GM19035 (cell line): ENCODE measurements at regions not wholly inside any gene's neighbourhood (a gene's known extent, or its start where the extent isn't known, plus 50 kb on each side); places are given as distances from the start of the nearest gene placed in this dataset.
"Not testable (repeated sequence)": the region's sequence is repeated elsewhere in the genome, so short reads cannot be mapped to it uniquely, and the experiment has no call there.

ENCODE experiments used
- ATAC-seq: cut with Tn5 transposase; IDR thresholded peaks from one replicate; pipeline ENCODE4 v1.9.1; 2021; ENCODE audit not compliant: unreplicated experiment

DNA sequence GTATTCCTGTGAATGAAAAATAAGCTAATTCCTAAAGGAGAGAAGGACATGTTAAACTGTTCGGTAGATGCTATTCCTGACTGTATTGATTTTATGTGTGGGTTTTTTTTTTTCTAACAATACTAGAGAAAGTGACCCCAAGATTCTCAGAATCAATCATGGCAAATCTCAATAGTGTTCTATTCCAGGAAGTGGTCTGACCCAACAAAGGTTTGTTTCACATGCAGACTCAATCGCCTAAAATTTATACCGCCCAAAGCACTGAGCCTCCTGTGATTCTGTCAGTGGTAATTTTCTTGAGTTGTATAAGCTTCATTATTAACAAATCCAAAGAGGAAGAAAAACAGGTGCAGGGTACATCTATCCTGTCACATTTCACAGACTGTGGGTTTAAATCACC lies 293.7 kb downstream of the SUCLA2 start:
- ATAC-seq, result no peak

DNA sequence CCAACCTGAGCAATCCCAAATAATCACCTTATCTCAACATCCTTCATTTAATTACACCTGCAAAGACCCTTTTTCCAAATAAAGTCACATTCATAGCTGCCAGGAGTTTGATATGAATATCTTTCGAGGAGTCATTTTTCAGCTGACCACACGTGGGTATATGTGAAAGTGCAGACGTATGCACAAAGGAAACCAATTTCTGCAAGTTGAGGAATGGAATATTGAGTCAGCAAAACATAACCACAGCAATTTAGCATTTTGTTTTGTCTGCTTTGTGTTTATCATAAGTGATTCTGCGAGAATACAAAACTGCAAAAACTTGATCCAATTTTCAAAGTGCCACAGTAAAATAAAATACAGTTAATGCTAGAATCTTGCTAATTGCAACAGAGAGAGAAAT lies 295.9 kb downstream of the SUCLA2 start:
- ATAC-seq, result no peak

DNA sequence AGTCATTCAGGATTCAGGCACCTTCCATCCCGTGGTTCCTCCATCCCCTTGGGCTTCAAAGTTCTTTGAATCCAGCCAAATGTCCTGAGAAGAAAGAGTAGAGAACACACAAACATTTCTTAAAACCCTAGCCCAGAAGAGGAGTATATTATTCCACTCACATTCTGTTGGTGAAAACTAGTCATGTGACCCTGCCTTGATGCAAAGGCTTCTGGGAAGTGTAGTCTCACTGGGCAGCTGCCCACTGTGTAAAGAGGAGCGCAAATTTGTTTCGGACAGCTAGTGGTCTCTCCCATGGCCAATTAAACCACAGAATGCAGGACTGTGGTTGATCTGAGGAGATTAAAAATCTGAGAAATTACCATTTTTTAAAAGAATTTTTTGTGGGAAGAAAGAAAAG lies 304.4 kb downstream of the SUCLA2 start:
- no peak for ATAC-seq

DNA sequence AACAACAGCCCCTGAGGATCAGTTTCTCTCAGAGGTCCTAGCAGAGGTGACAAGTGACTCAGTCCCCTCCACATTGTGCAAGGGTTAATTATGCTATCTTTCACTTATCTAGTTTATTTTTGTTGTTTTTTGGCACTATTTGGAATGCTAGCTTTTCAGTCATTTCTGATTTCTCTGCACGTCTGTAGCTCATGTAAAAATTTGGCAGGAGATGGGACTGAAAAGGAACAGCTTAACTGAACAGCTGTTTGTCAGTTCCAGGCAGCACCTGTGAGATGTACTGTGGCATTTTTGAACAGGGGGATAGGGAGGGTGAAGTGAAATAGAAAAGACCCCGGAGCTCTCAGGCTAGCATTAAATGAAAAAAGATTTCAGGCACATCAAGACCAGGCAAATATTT lies 313.5 kb downstream of the SUCLA2 start:
- ATAC-seq, result no peak

DNA sequence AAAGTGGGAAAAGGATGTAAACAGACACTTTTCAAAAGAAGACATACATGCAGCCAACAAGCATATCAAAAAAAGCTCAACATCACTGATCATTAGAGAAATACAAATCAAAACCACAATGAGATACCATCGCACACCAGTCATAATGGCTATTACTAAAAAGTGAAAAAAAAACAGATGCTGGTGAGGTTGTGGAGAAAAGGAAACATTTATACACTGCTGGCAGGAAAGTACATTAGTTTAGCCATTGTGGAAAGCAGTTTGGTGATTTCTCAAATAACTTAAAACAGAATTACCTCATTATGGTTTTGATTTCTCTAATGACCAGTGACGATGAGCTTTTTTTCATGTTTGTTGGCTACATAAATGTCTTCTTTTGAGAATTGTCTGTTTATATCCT lies 315.9 kb downstream of the SUCLA2 start:
- not testable (repeated sequence) for ATAC-seq

DNA sequence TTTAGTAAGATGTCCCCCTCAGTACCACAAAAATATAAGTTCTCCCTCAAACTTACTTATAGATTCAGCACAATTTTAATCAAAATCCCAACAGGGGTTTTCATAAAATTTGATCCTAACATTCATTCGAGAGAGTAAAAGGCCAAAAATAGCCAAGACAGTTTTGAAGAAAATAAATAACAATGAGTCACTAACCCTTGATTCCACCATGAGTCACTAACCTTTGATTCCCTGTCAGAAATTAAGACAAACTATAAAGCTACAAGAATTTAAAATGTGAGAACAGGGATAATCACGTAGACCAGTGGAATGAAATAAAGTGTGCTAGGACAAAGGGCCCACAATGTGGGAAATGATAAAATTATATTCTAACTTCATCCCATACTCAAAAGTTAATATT lies 320.3 kb downstream of the SUCLA2 start:
- no peak for ATAC-seq

DNA sequence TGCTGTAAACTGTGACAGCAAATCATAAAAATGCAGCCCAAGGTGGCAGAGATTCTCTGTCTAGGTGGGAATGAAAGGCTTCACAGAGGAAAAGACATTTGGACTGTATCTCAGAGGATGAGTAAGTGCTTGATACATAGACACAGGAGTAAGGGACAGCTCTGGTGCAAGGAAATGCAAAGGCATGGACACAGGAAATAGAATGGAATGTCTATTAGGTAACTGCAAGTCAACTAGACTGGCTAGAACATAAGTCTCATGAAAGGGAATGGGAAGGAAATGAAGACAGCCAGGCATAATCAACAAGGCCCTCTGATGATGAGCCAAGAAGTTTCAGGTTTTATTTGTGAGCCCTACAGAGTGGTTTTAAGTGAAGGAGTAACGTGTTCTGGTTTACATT lies 321.7 kb downstream of the SUCLA2 start:
- ATAC-seq, result no peak

DNA sequence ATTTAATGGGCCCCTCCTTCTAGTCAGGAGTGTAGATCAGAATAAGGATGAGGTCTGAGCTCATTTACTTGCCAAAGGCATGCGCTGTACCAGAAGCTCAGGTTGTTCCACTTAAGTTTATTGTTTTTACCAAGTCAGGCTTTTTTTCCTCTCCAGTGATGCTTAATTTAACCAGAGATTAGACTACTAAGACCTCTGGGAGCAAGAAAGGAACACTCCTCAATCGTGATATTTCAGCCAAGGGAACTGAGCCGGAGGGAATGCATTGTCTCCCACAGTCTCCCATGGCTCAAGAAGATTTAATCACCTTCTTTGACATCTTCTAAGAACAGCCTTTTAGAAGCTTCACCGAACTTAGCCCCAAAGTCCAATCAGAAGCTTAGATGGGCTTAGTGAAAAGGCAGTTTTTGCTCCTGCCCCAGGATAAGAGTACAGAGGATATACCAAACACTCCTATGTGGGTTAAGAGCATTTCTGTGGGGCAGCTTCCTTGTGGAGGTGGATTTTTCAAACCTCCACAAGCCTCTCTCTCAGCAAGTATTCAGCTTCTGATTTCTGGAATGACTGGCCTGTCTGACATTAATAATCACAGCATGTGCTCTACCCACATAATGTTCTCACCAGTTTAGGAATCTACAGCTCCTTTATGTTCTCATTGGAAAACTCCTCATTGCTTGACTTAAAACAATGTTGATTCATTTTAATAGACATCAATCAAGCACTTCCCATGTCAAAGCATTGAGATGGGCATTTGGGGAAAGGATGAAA lies 322.7 kb downstream of the SUCLA2 start:
- ATAC-seq, result no peak

DNA sequence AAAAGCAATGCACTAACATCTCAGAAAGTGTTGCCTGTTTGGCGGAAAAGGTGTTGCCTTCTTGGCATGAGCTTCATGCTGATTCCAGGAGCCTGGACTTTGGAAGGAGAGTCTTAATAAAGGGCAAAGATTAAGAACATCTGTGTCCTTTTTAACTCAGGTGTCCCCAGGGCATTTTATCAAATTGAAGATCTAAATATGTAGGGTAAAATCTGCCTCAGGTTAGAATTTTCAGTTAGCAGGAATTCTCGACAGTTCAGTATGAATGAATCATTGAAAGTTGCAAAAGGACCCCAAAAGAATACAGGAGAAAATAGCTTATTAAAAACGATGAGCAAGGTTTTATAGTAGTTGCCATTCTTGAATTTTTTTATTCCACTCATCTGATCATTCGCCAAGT lies 325.2 kb downstream of the SUCLA2 start:
- ATAC-seq, result no peak

DNA sequence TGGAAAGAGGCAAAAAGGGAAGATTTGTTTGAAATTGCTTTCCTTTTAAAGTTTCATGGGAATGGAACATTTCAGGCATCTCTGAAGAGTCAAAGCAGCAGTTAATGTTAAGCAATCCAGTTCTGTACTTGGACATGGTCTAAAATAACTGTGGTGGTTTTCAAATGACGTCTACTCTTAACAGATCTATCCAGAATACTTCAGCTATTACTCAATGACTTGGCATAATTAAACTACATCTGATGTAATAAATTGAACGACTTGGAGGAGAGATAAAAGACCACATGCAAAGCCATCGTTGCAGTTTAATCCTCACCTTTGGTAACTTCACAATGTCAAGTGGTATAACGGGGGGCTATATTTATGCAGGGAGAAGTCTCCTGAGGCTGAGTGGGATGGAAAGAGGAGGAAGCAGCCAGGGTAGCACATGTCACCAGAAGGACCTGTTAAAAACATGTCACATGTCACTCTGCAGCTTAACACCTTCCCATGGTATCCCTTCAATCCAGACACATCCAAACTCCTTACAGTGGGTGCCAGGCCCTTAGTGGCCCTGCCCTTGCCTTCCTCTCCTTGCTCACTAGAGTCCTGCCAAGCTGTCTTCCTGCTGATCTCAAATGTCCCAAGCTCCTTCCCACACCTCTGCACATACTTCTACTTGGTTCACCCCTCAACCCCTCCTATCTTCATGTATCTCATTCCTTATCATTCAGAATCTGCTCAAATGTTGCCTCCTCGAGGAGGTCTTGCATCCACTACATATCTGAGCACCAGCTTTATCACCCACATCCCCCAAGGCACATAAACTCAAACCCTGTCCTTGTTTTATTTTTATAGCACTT lies 327.8 kb downstream of the SUCLA2 start:
- no peak for ATAC-seq

DNA sequence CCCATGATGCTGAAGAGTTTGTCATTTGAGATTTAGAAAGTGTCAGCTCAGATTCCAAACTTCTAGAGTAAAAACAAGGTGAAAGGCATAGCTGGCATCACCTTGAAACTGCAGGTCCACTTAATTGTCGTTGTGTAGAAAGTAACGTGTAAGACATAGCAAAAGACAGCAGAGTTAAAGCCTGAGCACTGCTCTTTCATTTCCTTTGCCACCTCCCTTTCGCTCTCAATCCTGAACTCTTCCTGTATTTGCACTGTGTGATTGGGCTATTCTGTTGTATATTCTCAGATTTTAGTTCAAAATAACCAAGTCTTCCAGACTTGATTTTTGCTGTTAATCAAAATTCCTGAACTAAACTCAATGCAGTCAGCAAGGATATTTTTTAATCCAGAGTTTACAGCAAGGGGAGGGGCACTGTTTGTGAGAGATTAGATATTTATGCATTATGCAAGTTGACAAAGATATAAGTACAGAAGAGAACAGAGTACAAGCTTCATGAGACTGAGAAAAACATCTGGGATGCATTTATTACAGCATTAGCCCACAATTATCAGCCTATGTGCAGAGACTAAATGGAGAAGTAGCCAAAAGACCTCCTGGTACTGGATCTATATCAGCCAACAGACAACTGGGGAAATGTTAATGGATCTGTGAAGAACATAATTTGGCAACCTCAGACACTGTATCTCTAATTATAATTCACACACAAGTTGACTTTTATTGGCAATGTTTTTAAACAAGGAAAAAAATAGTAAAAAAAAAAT lies 328.6 kb downstream of the SUCLA2 start:
- ATAC-seq, result no peak

DNA sequence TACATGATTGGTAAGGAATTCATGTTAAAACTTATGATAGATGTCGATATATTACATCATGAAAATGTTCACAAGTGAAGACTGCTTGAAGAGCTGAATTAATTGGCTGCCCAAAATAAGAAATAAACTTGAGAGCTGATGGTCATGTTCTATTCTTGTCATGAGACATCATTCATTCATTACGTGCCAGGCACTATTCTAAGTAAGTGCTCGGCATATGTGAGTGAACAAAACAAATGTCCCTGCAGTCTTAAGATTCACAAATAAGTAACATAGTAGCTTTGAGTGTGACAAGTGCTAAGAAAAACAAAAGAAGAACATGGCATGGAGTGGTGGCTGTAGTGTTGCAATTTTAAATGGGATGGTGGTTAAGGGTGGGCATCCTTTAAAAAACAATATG lies 329.3 kb downstream of the SUCLA2 start:
- ATAC-seq, result no peak

DNA sequence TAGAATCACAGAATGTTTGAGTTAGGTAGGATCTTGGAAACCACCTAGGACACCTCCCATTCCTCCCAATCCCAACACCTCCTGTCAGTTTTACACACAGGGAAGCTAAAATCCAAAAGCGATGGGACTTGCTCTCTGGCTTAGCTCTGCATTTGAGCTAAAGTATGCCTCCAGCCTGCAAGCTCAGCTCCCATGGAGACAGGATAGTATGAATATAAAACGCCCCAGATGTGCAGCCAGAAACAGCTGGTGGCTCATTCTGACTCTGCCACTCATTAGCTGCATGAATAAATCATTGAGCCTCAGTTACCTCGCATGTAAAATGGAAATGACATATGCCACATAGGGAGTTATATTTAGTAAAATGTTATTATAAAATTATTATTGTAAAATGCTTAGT lies 336.0 kb downstream of the SUCLA2 start:
- ATAC-seq, result no peak

DNA sequence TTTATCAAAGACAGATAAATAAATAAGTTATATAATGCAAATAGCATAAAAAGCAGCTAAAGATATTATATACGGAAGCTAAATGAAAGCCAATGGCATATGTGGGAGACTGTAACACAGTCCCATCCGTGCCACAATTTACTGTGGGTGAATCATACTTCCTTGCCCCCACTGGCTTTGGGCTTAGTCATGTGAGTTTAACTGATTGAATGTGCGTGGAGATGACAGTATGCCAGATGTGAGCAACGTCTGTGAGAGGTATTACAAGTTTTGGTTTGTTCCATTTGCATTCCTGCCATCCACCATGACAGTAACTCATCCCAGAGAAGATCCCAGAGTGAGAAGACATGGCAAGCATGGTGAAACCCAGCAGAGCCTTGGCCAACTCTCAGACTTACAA lies 340.0 kb downstream of the SUCLA2 start:
- ATAC-seq, result no peak

DNA sequence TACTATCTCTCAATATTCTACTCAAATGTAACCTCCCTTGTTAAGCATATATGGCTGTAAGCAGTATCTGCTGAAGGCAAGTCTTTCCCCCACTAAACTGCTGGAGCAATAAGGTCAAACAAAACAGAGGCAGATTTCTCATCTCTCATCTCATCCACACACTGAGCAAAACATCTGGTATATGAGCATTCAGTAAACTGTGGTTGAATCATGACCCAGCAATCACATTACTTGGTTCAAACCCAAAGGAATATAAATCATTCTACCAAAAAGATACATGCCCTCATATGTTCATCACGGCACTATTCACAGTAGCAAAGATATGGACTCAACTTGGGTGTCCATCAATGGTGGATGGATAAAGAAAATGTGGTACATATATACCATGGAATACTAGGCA lies 344.4 kb downstream of the SUCLA2 start:
- no peak for ATAC-seq

DNA sequence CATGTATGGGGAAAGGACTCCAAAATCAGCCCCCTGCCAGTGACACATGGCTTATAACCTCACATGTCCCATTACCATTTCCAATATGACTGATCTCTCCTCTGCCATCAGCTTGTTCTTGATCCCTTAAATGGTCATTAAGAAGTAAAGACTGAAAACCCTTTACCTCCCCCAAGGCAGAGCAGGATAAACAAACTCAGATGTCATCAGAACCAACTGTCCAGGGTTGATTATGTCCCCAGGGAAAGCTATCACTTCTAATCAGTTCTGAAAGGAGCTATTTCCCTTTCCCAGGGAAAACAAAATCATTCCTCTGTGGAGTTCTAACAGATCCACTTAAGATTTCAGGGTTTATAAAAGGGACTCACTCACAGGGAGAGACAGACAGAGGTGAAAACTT lies 350.9 kb downstream of the SUCLA2 start:
- no peak for ATAC-seq

DNA sequence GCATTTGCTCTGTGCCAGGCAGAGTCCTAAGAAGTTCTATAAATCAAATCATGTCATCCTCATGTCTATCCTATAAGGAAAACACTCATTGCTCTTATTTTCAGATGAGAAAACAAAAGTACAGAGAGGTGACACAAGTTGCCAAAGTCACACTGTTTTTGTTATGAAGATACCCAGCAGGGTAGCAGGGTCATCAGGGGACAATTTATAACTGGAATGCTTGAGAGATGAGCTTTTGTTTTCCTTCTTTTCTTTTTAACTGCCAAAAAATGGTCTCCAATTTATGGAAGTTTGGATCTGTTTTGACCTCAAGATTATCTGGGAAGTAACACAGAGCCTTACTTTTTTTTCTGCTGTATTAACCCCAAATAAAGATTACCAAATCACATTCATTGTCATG lies 354.1 kb downstream of the SUCLA2 start:
- no peak for ATAC-seq

DNA sequence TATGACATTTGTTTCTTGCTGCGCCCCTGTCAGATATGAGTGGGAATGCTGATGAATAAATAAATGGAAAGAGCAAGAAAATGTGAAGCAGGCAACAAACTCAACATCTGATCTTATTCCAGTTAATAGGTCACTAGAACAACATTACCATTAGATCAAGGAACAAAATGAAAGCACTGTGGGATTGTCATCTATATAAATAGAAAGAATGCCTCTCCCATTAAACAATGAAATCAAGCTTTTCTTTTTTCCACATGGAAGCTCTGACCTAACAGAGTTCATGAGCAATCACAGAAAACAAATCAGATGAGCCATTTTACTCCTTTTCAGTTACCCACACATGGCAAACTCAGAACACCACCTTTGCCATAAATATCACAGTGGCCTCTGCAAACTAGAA lies 354.8 kb downstream of the SUCLA2 start:
- ATAC-seq, result no peak

DNA sequence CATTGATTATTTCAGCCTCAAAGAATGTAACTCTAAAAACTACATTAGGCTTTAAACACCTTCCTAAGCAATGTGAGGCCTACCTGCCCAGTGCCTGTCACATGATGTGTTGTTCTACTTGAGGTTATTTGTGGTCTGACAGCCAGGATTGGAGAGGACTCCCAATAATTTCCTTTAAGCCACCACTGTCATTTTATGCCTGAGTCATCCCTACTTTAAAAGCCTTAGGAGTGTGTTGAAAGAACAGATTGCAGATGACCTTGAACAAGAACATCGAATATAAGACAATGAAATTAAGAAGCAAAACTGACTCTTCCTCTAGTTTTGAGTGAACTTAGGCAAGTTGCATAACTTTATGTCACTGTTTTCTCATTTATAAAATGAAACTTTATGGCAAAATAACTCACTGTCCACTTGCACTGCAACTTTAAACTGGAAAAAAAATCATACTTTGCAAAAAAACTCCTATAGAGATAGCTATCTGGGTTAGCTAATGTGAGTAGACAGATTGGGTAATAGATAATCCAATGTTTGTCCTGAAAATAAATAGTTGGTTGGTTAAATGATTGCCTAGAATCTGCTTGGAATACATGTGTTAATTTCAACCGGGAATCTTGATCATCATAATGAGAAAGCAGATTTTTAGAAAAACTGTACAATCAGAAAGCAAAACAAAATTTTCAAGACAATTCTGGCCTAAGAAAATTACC lies 361.2 kb downstream of the SUCLA2 start:
- no peak for ATAC-seq

DNA sequence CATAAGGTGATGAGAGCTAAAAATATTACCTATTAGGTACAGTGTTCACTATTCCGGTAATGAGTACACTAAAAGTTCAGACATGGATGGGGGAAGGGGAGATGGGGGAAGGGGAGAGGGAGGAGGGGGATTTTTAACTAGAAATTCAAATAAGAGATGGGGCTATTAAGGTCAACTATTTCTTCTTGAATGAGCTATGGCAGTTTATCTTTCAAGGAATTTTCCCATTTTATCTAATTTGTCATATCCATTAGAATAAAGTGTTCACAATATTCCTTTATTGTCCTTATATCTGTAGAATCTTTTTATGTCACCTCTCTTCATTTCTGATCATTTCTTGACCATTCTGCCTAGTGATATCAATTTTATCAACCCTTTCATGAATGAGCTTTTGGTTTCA lies 362.4 kb downstream of the SUCLA2 start:
- no peak for ATAC-seq

DNA sequence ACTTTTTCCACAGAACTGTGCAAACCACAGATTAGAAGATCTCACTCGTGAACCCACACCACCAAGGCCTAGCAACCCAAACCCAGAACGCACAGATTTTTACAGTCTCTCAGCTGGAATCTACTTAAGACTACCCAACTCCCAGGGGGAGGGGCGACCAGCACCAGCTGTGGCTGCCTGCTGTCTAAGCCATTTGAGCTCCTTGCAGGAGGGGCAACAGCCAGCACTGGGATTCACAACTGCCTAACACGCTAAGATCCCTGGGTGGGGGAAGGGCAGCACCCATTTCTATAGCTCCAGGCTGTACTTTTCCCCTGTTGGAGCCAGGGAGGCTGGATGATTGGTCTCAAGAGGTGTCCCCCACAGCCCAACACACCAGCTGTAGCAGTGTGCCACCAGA lies 368.8 kb downstream of the SUCLA2 start:
- ATAC-seq, result no peak
